Neural crest cell (in vitro differentiated cells): ENCODE measurements at regions not wholly inside any gene's neighbourhood (a gene's known extent, or its start where the extent isn't known, plus 50 kb on each side); places are given as distances from the start of the nearest gene placed in this dataset.

ENCODE experiments used
- DNase-seq: peaks from one replicate; pipeline ENCODE4 v3.0.0; 2021; ENCODE audit warnings: low read depth, mixed read lengths, low spot score
- H3K27ac Mint-ChIP-seq: one replicate; pipeline ENCODE4 v1.8.0; 2021; ENCODE audit warnings: mild to moderate bottlenecking, mixed read lengths; ENCODE audit not compliant: unreplicated experiment
- H3K27me3 Mint-ChIP-seq: 2 replicates; pipeline ENCODE4 v1.8.0; 2021; ENCODE audit warnings: low read depth, mild to moderate bottlenecking, mixed read lengths
- H3K36me3 Mint-ChIP-seq: 2 replicates; pipeline ENCODE4 v1.8.0; 2021; ENCODE audit warnings: low read depth, mild to moderate bottlenecking, mixed read lengths
- H3K4me1 Mint-ChIP-seq: 2 replicates; pipeline ENCODE4 v1.8.0; 2021; ENCODE audit warnings: mixed read lengths
- H3K4me3 Mint-ChIP-seq: one replicate; pipeline ENCODE4 v1.8.0; 2021; ENCODE audit warnings: mild to moderate bottlenecking, mixed read lengths
- H3K9me3 Mint-ChIP-seq: 2 replicates; pipeline ENCODE4 v1.8.0; 2021; ENCODE audit warnings: mixed read lengths
- CTCF ChIP-seq: fragments of 200-600 bp; sonication (generic); conservative IDR thresholded peaks from 2 replicates; pipeline ENCODE4 v1.5.0; 2021; ENCODE audit warnings: antibody characterized with exemption, mild to moderate bottlenecking

- Mint-ChIP-seq H3K27me3 (no peaks in the 10 kb centered on the region), H3K36me3 (no peaks in the 10 kb centered on the region), H3K4me3 (no peak overlapping the region), H3K27ac (no peak overlapping the region), H3K4me1 (no peaks in the 10 kb centered on the region), H3K9me3 (no peaks in the 10 kb centered on the region)
- no peak for TF ChIP-seq CTCF
- no peak for DNase-seq
Measured at GRCh38 chr18:79614211-79614955, 65.2 kb upstream of the CTDP1 start.

- Mint-ChIP-seq H3K4me3 (no peak overlapping the region), H3K27me3 (no peaks in the 10 kb centered on the region), H3K27ac (no peak overlapping the region), H3K4me1 (no peaks in the 10 kb centered on the region), H3K9me3 (no peaks in the 10 kb centered on the region), H3K36me3 (no peaks in the 10 kb centered on the region)
- no peak for DNase-seq
- no peak for TF ChIP-seq CTCF
Measured at GRCh38 chr18:79615091-79615490, 64.5 kb upstream of the CTDP1 start.

- Mint-ChIP-seq H3K27ac (no peak overlapping the region), H3K4me1 (no peaks in the 10 kb centered on the region), H3K36me3 (no peaks in the 10 kb centered on the region), H3K9me3 (no peaks in the 10 kb centered on the region), H3K4me3 (no peak overlapping the region), H3K27me3 (no peaks in the 10 kb centered on the region)
- DNase-seq: no peak
- no peak for TF ChIP-seq CTCF
Measured at GRCh38 chr18:79615586-79615985, 64.0 kb upstream of the CTDP1 start.

GRCh38 chr18:79616651-79617510, 62.7 kb upstream of the CTDP1 start:
- H3K9me3 Mint-ChIP-seq: no peaks in the 10 kb centered on the region
- no peak overlapping the region for H3K4me3 Mint-ChIP-seq
- no peak overlapping the region for H3K27ac Mint-ChIP-seq
- no peaks in the 10 kb centered on the region for H3K27me3 Mint-ChIP-seq
- H3K4me1 Mint-ChIP-seq: no peaks in the 10 kb centered on the region
- TF ChIP-seq CTCF: no peak
- no peak for DNase-seq
- H3K36me3 Mint-ChIP-seq: no peaks in the 10 kb centered on the region

- no peak for TF ChIP-seq CTCF
- Mint-ChIP-seq H3K4me3 (no peak overlapping the region), H3K9me3 (no peaks in the 10 kb centered on the region), H3K27ac (no peak overlapping the region), H3K4me1 (no peaks in the 10 kb centered on the region), H3K36me3 (no peaks in the 10 kb centered on the region), H3K27me3 (no peaks in the 10 kb centered on the region)
- no peak for DNase-seq
Measured at GRCh38 chr18:79617511-79618500, 61.8 kb upstream of the CTDP1 start.
